K562 (cell line): ENCODE measurements at regions not wholly inside any gene's neighbourhood (a gene's known extent, or its start where the extent isn't known, plus 50 kb on each side); places are given as distances from the start of the nearest gene placed in this dataset.

Experiments used
- CEBPB ChIP-seq: fragments of 450-650 bp; IDR thresholded peaks from 2 replicates; pipeline ENCODE4 v1.6.1; 2016; ENCODE audit warnings: missing genetic modification characterization, missing compliant biosample characterization
- PHB ChIP-seq: fragments of 250-450 bp; sonication (Bioruptor Pico); IDR thresholded peaks from 2 replicates; pipeline ENCODE4 v1.5.0; 2021
- ZNF174 ChIP-seq: fragments of 250-450 bp; sonication (Bioruptor Pico); IDR thresholded peaks from 2 replicates; pipeline ENCODE4 v1.4.0; 2020; ENCODE audit warnings: mild to moderate bottlenecking
- ZNF785 ChIP-seq: fragments of 250-450 bp; sonication (Bioruptor Pico); IDR thresholded peaks from 2 replicates; pipeline ENCODE4 v1.4.0; 2020; ENCODE audit warnings: mild to moderate bottlenecking
- TF ChIP-seq, protein P1 (sequence below): sonication (generic); formaldehyde crosslinking; IDR thresholded peaks from 2 replicates; pipeline ENCODE4 v1.8.0; 2022; ENCODE audit warnings: mild to moderate bottlenecking, missing genetic modification reagents
- TF ChIP-seq, protein P2 (sequence below): fragments of 250-450 bp; sonication (Bioruptor Pico); IDR thresholded peaks from 2 replicates; pipeline ENCODE4 v1.8.0; 2022; ENCODE audit warnings: moderate library complexity, mild to moderate bottlenecking, inconsistent platforms
- TF ChIP-seq, protein P3 (sequence below), 3 experiments: IDR thresholded peaks in 2 of 3; conservative IDR thresholded peaks in 1 of 3; 2 replicates each; pipeline ENCODE4 v1.5.1; 2011 to 2012; ENCODE audit warnings: low read length in 3 of 3, mild to moderate bottlenecking in 3 of 3, control low read depth in 2 of 3, improper control_type of control experiment in 1 of 3, inconsistent platforms in 1 of 3, low read depth in 1 of 3, mixed read lengths in 1 of 3, moderate library complexity in 1 of 3; ENCODE audit not compliant: insufficient read depth in 2 of 3

DNA sequence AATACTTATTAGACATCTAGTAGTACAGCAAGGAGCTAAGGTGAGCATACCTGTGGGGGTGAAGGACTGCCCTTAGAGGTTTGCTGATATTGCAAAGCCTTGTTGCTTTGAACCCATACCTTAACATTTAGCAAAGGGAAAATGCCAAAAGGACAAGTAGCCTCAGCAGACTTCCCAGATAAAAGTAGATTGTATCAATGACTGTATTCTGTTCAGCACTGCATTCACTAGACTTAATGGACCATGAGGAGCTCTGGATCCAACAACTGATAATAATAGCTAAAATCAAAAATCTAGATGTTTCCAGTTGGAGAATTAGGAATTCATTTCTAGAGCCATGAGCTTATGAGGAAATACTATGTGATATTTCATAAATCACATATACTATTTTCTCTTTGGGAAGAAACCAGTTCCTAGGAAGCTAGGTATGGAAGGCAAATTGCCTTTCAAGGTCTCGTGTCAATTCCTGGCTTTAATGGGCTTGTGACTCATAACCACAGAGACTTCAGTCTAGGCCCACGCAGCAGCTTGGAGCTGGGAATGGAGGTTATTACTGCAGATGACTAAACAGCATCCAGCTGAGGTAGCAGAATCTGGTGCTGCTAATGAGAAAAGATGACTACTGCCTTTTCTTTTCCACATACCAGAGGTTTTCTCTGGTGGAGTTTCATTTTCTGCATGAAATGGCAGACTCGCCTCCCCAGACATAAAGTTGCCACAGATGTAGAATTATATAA is 191.2 kb upstream of the NABP1 start (continued):
- TF ChIP-seq, protein P1, sequence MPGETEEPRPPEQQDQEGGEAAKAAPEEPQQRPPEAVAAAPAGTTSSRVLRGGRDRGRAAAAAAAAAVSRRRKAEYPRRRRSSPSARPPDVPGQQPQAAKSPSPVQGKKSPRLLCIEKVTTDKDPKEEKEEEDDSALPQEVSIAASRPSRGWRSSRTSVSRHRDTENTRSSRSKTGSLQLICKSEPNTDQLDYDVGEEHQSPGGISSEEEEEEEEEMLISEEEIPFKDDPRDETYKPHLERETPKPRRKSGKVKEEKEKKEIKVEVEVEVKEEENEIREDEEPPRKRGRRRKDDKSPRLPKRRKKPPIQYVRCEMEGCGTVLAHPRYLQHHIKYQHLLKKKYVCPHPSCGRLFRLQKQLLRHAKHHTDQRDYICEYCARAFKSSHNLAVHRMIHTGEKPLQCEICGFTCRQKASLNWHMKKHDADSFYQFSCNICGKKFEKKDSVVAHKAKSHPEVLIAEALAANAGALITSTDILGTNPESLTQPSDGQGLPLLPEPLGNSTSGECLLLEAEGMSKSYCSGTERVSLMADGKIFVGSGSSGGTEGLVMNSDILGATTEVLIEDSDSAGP (CRISPR knock-in tag), result no peak
- TF ChIP-seq, protein P2, sequence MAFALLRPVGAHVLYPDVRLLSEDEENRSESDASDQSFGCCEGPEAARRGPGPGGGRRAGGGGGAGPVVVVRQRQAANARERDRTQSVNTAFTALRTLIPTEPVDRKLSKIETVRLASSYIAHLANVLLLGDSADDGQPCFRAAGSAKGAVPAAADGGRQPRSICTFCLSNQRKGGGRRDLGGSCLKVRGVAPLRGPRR (CRISPR knock-in tag), result no peak
- no peak for TF ChIP-seq ZNF174 (CRISPR knock-in tag)
- no peak for TF ChIP-seq ZNF785 (CRISPR knock-in tag)
- TF ChIP-seq, protein P3, sequence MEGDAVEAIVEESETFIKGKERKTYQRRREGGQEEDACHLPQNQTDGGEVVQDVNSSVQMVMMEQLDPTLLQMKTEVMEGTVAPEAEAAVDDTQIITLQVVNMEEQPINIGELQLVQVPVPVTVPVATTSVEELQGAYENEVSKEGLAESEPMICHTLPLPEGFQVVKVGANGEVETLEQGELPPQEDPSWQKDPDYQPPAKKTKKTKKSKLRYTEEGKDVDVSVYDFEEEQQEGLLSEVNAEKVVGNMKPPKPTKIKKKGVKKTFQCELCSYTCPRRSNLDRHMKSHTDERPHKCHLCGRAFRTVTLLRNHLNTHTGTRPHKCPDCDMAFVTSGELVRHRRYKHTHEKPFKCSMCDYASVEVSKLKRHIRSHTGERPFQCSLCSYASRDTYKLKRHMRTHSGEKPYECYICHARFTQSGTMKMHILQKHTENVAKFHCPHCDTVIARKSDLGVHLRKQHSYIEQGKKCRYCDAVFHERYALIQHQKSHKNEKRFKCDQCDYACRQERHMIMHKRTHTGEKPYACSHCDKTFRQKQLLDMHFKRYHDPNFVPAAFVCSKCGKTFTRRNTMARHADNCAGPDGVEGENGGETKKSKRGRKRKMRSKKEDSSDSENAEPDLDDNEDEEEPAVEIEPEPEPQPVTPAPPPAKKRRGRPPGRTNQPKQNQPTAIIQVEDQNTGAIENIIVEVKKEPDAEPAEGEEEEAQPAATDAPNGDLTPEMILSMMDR (IDR thresholded peaks at IDR 0.05 in 2 of 3, conservative IDR thresholded peaks at IDR 0.05 in 1 of 3; ENCODE audit: insufficient read depth in 2 of 3, low read depth in 1 of 3, low read length in 3 of 3), result no peak
- TF ChIP-seq CEBPB, result no peak
- TF ChIP-seq PHB, result no peak
- TF ChIP-seq, all 486 proteins: peak for 0
